ENCODE measurements at regions not wholly inside any gene's neighbourhood (a gene's known extent, or its start where the extent isn't known, plus 50 kb on each side); places are given as distances from the start of the nearest gene placed in this dataset.

DNA sequence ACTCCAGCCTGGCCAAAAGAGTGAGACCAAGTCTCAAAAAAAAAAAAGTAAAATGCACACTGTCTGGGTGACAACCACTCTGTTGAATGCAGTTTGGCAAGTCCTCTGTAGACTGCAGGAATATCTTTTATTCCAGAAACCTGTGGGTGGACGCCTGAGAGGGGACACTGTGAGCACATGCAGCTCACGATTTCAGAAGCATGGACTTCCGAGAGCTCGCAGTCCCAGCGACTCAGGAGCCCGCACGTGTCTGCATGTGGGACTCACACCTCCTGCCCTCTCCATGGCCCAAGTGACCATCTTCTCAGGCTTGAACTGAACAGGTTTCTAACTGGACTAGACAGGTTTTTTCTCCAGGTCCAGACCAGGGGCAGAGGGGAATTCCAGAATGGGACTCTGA is 388.6 kb upstream of the IRX2 start:
- DNase-seq = no peak
- H3K9me3 Mint-ChIP-seq = peaks cover 53% of the 10 kb centered on the region
- no peaks in the 10 kb centered on the region for H3K36me3 Mint-ChIP-seq (ENCODE audit: low read depth)
- H3K27ac Mint-ChIP-seq = no peak overlapping the region
- TF ChIP-seq, protein P1, sequence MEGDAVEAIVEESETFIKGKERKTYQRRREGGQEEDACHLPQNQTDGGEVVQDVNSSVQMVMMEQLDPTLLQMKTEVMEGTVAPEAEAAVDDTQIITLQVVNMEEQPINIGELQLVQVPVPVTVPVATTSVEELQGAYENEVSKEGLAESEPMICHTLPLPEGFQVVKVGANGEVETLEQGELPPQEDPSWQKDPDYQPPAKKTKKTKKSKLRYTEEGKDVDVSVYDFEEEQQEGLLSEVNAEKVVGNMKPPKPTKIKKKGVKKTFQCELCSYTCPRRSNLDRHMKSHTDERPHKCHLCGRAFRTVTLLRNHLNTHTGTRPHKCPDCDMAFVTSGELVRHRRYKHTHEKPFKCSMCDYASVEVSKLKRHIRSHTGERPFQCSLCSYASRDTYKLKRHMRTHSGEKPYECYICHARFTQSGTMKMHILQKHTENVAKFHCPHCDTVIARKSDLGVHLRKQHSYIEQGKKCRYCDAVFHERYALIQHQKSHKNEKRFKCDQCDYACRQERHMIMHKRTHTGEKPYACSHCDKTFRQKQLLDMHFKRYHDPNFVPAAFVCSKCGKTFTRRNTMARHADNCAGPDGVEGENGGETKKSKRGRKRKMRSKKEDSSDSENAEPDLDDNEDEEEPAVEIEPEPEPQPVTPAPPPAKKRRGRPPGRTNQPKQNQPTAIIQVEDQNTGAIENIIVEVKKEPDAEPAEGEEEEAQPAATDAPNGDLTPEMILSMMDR (IDR thresholded peaks at IDR 0.05) = no peak
- H3K4me3 Mint-ChIP-seq = no peak overlapping the region
- H3K4me1 Mint-ChIP-seq (ENCODE audit: low read depth) = no peaks in the 10 kb centered on the region
- no peaks in the 10 kb centered on the region; the same call in none of the 2 replicates for H3K27me3 Mint-ChIP-seq (ENCODE audit: insufficient read depth)

GRCh38 chr5:3139499-3139931 is 388.0 kb upstream of the IRX2 start:
- no peaks in the 10 kb centered on the region for H3K4me1 Mint-ChIP-seq (ENCODE audit: low read depth)
- H3K27me3 Mint-ChIP-seq (ENCODE audit: insufficient read depth) = no peaks in the 10 kb centered on the region; the same call in none of the 2 replicates
- H3K27ac Mint-ChIP-seq = no peak overlapping the region
- H3K4me3 Mint-ChIP-seq = no peak overlapping the region
- TF ChIP-seq, protein P1 (IDR thresholded peaks at IDR 0.05) = no peak
- DNase-seq = no peak
- H3K36me3 Mint-ChIP-seq (ENCODE audit: low read depth) = no peaks in the 10 kb centered on the region
- H3K9me3 Mint-ChIP-seq = peaks cover 47% of the 10 kb centered on the region

GRCh38 chr5:3131161-3131560 is 379.7 kb upstream of the IRX2 start:
- TF ChIP-seq, protein P1 (IDR thresholded peaks at IDR 0.05) = no peak
- Mint-ChIP-seq H3K4me3 (no peak overlapping the region), H3K27me3 (ENCODE audit: insufficient read depth) (no peaks in the 10 kb centered on the region; the same call in 1 of the 2 replicates), H3K4me1 (ENCODE audit: low read depth) (no peaks in the 10 kb centered on the region), H3K27ac (no peak overlapping the region), H3K9me3 (peaks cover 52% of the 10 kb centered on the region), H3K36me3 (ENCODE audit: low read depth) (peaks cover 7% of the 10 kb centered on the region; the same call in 1 of the 2 replicates)
- DNase-seq = no peak

DNA sequence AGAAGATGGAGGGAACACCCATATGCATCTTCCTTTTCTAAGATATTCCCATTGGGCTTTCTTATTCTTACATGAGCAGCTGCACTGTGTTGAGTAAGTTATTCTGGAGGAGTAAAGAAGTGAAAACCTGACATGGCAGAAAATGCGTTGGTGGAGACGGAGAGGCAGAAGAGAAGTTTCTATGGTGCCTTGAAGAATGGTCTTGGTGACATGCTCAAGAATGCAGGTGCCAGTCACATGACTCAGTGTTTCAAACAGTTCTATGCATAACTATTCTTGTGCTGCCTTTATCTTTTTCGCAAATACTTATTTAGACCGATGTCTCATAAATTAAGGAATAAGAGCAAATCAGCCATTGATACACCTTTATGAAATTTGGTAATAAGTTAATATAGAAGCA is 377.8 kb upstream of the IRX2 start:
- no peak overlapping the region for H3K27ac Mint-ChIP-seq
- no peak for DNase-seq
- H3K4me1 Mint-ChIP-seq (ENCODE audit: low read depth) = no peaks in the 10 kb centered on the region
- H3K4me3 Mint-ChIP-seq = no peak overlapping the region
- peaks cover 7% of the 10 kb centered on the region; the same call in 1 of the 2 replicates for H3K36me3 Mint-ChIP-seq (ENCODE audit: low read depth)
- H3K9me3 Mint-ChIP-seq = peaks cover 61% of the 10 kb centered on the region
- TF ChIP-seq, protein P1 (IDR thresholded peaks at IDR 0.05) = no peak
- H3K27me3 Mint-ChIP-seq (ENCODE audit: insufficient read depth) = no peaks in the 10 kb centered on the region; the same call in 1 of the 2 replicates

- no peak overlapping the region for H3K4me3 Mint-ChIP-seq
- no peaks in the 10 kb centered on the region for H3K27me3 Mint-ChIP-seq (ENCODE audit: insufficient read depth)
- no peaks in the 10 kb centered on the region for H3K4me1 Mint-ChIP-seq (ENCODE audit: low read depth)
- no peak overlapping the region for H3K27ac Mint-ChIP-seq
- H3K9me3 Mint-ChIP-seq = peaks cover 44% of the 10 kb centered on the region
- peaks cover 7% of the 10 kb centered on the region; the same call in 1 of the 2 replicates for H3K36me3 Mint-ChIP-seq (ENCODE audit: low read depth)
- TF ChIP-seq, protein P1 (IDR thresholded peaks at IDR 0.05) = no peak
- DNase-seq = no peak
Measured at GRCh38 chr5:3127423-3127911, 376.0 kb upstream of the IRX2 start.

Measured in HFFc6 (cell line).